ENCODE measurements at regions not wholly inside any gene's neighbourhood (a gene's known extent, or its start where the extent isn't known, plus 50 kb on each side); places are given as distances from the start of the nearest gene placed in this dataset.

- TF ChIP-seq EZH2 (IDR thresholded peaks at IDR 0.05; ENCODE audit: borderline replicate concordance, low read depth, low read length, severe bottlenecking): no peak
- no peak for TF ChIP-seq CTCF (IDR thresholded peaks at IDR 0.05; ENCODE audit: borderline replicate concordance, extremely low read depth, low read length, poor library complexity, severe bottlenecking)
Measured at GRCh38 chr9:106701611-106702010, 161.4 kb upstream of the ZNF462 start.

Measured in DND-41 (cell line).